ENCODE measurements at regions not wholly inside any gene's neighbourhood (a gene's known extent, or its start where the extent isn't known, plus 50 kb on each side); places are given as distances from the start of the nearest gene placed in this dataset.

DNA sequence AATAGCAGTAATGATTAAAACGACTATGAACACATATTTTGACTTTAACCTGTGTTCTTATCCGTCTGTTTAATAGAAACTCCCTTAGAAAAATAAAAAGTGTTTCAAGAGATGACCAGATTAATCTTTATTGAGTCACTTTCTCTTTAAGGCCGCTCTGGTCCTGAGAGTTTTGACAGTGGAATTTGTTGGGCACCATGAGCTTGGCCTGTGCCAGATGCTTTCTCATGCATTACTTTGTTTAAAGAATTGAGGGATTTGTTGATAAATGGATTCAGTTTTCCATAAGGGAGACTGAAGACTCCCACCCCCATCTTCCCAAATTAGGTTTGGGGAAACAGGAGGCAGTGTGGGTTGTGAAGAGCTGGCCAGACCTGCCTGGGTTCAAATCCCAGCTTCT lies 53.2 kb upstream of the ALX4 start (continued):
- TF ChIP-seq, protein P1, sequence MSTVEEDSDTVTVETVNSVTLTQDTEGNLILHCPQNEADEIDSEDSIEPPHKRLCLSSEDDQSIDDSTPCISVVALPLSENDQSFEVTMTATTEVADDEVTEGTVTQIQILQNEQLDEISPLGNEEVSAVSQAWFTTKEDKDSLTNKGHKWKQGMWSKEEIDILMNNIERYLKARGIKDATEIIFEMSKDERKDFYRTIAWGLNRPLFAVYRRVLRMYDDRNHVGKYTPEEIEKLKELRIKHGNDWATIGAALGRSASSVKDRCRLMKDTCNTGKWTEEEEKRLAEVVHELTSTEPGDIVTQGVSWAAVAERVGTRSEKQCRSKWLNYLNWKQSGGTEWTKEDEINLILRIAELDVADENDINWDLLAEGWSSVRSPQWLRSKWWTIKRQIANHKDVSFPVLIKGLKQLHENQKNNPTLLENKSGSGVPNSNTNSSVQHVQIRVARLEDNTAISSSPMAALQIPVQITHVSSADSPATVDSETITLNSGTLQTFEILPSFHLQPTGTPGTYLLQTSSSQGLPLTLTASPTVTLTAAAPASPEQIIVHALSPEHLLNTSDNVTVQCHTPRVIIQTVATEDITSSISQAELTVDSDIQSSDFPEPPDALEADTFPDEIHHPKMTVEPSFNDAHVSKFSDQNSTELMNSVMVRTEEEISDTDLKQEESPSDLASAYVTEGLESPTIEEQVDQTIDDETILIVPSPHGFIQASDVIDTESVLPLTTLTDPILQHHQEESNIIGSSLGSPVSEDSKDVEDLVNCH (CRISPR knock-in tag; IDR thresholded peaks at IDR 0.05) = no peak
- no peak for TF ChIP-seq ZMYM4 (CRISPR knock-in tag; IDR thresholded peaks at IDR 0.05)
- no peak for TF ChIP-seq ZNF691 (CRISPR knock-in tag; IDR thresholded peaks at IDR 0.05; ENCODE audit: borderline replicate concordance, low read depth)
- TF ChIP-seq, protein P2, sequence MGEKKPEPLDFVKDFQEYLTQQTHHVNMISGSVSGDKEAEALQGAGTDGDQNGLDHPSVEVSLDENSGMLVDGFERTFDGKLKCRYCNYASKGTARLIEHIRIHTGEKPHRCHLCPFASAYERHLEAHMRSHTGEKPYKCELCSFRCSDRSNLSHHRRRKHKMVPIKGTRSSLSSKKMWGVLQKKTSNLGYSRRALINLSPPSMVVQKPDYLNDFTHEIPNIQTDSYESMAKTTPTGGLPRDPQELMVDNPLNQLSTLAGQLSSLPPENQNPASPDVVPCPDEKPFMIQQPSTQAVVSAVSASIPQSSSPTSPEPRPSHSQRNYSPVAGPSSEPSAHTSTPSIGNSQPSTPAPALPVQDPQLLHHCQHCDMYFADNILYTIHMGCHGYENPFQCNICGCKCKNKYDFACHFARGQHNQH (CRISPR knock-in tag; IDR thresholded peaks at IDR 0.05) = no peak
- no peak for TF ChIP-seq NKX3-1 (CRISPR knock-in tag; IDR thresholded peaks at IDR 0.05)
- no peak for TF ChIP-seq ZNF615 (CRISPR knock-in tag; IDR thresholded peaks at IDR 0.05; ENCODE audit: borderline replicate concordance)
- TF ChIP-seq RELA (CRISPR knock-in tag; IDR thresholded peaks at IDR 0.05) = no peak
- no peak for TF ChIP-seq ZBTB14 (CRISPR knock-in tag; IDR thresholded peaks at IDR 0.05)
- TF ChIP-seq ETV6 (CRISPR knock-in tag; conservative IDR thresholded peaks at IDR 0.05) = no peak
- no peak for TF ChIP-seq SP5 (CRISPR knock-in tag; IDR thresholded peaks at IDR 0.05; ENCODE audit: borderline replicate concordance, low read depth)
